Activated T-helper 17 cell treated with anti-CD3 and anti-CD28 coated beads, Interleukin-2, amount 50 U/mL, for 72 hours (primary cell): ENCODE measurements at regions not wholly inside any gene's neighbourhood (a gene's known extent, or its start where the extent isn't known, plus 50 kb on each side); places are given as distances from the start of the nearest gene placed in this dataset.
"Not testable (repeated sequence)": the region's sequence is repeated elsewhere in the genome, so short reads cannot be mapped to it uniquely, and the experiment has no call there.

Experiments
- ATAC-seq: fragments of 150-1000 bp; cut with Tn5 transposase; replicated peaks from 2 replicates; pipeline ENCODE4 v1.10.0; 2021; ENCODE audit warnings: mild to moderate bottlenecking, moderate library complexity
- H3K27ac Mint-ChIP-seq: one replicate; pipeline ENCODE4 v1.8.0; 2022; ENCODE audit warnings: mixed read lengths
- H3K27me3 Mint-ChIP-seq: one replicate; pipeline ENCODE4 v1.8.0; 2022; ENCODE audit warnings: mixed read lengths
- H3K36me3 Mint-ChIP-seq: one replicate; pipeline ENCODE4 v1.8.0; 2022; ENCODE audit warnings: low read depth, mild to moderate bottlenecking, mixed read lengths
- H3K4me1 Mint-ChIP-seq: one replicate; pipeline ENCODE4 v1.8.0; 2022; ENCODE audit warnings: mixed read lengths
- H3K4me3 Mint-ChIP-seq: one replicate; pipeline ENCODE4 v1.8.0; 2022; ENCODE audit warnings: mild to moderate bottlenecking, mixed read lengths
- H3K9me3 Mint-ChIP-seq: one replicate; pipeline ENCODE4 v1.8.0; 2022; ENCODE audit warnings: mixed read lengths

GRCh38 chr18:38241736-38242135, 676.1 kb upstream of the CELF4 start:
- no peak overlapping the region for H3K4me3 Mint-ChIP-seq
- H3K4me1 Mint-ChIP-seq, result no peaks in the 10 kb centered on the region
- peaks cover 21% of the 10 kb centered on the region for H3K9me3 Mint-ChIP-seq
- H3K27me3 Mint-ChIP-seq, result no peaks in the 10 kb centered on the region
- no peak overlapping the region for H3K27ac Mint-ChIP-seq
- H3K36me3 Mint-ChIP-seq, result no peaks in the 10 kb centered on the region
- no peak for ATAC-seq

DNA sequence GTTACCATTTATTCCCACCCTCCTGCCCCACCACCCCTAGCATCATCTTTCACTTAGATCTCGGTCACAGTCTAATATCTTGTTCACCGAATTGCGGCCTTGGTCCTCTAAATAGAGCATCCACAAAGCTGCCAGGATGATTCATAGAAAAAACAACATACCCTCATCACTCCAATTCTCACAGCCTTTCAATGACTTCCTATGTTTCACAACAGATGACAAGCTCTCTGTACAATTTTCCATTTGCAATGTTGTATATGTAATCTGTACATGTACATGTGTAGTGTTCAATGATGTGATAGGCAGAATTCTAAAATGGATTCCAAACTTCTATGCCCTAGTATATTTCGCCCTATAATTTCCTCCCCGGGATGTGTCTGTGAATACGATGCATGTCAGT, 675.6 kb upstream of the CELF4 start:
- Mint-ChIP-seq H3K4me3 (no peak overlapping the region), H3K27ac (no peak overlapping the region), H3K36me3 (no peaks in the 10 kb centered on the region), H3K4me1 (no peaks in the 10 kb centered on the region), H3K9me3 (peaks cover 21% of the 10 kb centered on the region), H3K27me3 (no peaks in the 10 kb centered on the region)
- ATAC-seq, result no peak

- H3K4me3 Mint-ChIP-seq, result no peak overlapping the region
- no peak overlapping the region for H3K27ac Mint-ChIP-seq
- H3K27me3 Mint-ChIP-seq, result no peaks in the 10 kb centered on the region
- H3K36me3 Mint-ChIP-seq, result no peaks in the 10 kb centered on the region
- no peak for ATAC-seq
- no peaks in the 10 kb centered on the region for H3K4me1 Mint-ChIP-seq
- peaks cover 21% of the 10 kb centered on the region for H3K9me3 Mint-ChIP-seq
Measured at GRCh38 chr18:38239606-38240005, 674.0 kb upstream of the CELF4 start.

- Mint-ChIP-seq H3K4me1 (no peaks in the 10 kb centered on the region), H3K27me3 (no peaks in the 10 kb centered on the region), H3K36me3 (no peaks in the 10 kb centered on the region)
Measured at GRCh38 chr18:38237796-38238195, 672.2 kb upstream of the CELF4 start.

DNA sequence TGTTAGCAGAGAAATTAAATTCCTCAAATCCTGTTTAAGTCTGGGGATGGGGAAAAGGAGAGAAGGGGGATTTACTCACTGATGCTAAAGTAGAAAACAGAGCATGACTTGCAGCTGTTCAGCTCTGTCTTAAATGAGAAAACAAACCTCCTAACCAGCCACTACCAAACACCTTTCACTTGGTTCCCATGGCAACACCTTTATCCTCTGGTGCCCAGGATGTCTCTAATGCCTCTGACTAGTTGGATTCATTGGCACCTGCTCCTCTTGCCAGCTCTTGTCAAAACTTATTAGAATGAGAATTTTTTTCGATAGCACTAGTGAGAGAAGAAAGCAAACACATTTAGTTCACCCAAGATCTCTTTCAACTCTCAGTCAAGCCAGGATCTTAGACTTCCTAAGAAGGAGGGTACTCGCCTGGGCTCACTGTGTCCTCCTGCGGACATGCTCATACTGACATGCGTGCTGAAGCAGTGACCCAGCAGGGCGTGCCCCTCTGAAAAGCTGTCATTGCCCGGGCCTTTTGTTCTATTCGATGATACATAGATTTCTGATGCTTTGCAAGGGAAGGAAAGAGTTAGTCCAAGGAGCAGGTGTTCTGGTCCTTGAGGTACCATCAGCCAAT, 656.0 kb upstream of the CELF4 start:
- H3K9me3 Mint-ChIP-seq, result peaks cover 4% of the 10 kb centered on the region
- no peak for ATAC-seq
- no peaks in the 10 kb centered on the region for H3K36me3 Mint-ChIP-seq
- no peaks in the 10 kb centered on the region for H3K4me1 Mint-ChIP-seq
- H3K4me3 Mint-ChIP-seq, result no peak overlapping the region
- H3K27me3 Mint-ChIP-seq, result no peaks in the 10 kb centered on the region
- H3K27ac Mint-ChIP-seq, result no peak overlapping the region

More at GRCh38 chr18:38237796-38238195, 672.2 kb upstream of the CELF4 start:
- no peak for ATAC-seq
- Mint-ChIP-seq H3K4me3 (no peak overlapping the region), H3K27ac (no peak overlapping the region), H3K9me3 (peaks cover 22% of the 10 kb centered on the region)

DNA sequence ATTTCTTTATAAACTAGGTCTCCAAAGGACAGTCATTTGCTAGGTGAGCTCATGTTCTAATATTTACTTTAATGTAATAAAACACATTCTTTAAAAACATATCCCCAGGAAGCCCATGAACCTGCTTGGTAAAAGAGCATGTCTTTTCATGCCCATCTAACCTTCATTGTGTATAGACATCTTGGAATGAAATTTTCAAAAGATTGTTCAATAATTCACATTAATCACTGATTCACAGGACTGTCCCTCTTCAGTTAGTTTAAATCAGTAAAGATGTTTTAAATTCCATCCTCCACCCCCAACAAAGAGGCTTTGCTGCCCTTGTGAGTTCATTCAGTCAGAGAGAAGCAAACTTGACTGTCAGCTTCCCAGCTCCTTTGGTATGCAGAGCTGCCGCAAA, 633.4 kb upstream of the CELF4 start:
- H3K9me3 Mint-ChIP-seq, result no peaks in the 10 kb centered on the region
- H3K27me3 Mint-ChIP-seq, result no peaks in the 10 kb centered on the region
- no peak overlapping the region for H3K4me3 Mint-ChIP-seq
- ATAC-seq, result no peak
- H3K4me1 Mint-ChIP-seq, result no peaks in the 10 kb centered on the region
- H3K36me3 Mint-ChIP-seq, result no peaks in the 10 kb centered on the region
- H3K27ac Mint-ChIP-seq, result no peak overlapping the region

DNA sequence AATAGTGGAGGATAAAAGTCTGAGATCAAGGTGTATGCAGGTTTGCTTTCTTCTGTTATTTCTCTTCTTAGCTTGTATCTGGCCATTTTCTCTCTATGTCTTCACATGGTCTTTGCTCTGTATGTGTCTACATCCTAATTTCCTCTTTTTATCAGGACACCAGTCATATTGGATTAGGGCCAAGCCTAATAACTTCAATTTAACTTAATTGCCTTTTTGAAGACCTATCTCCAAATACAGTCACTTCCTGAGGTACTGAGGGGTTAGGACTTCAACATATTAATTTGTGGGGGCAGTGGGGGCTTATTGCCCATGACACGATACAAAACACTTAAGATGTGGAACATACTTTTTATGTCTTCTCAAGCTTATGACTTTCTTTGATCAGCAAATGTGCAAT, 632.9 kb upstream of the CELF4 start:
- H3K27me3 Mint-ChIP-seq, result no peaks in the 10 kb centered on the region
- no peak for ATAC-seq
- H3K4me3 Mint-ChIP-seq, result no peak overlapping the region
- no peaks in the 10 kb centered on the region for H3K36me3 Mint-ChIP-seq
- H3K27ac Mint-ChIP-seq, result no peak overlapping the region
- H3K9me3 Mint-ChIP-seq, result peaks cover 2% of the 10 kb centered on the region
- H3K4me1 Mint-ChIP-seq, result no peaks in the 10 kb centered on the region

- Mint-ChIP-seq H3K27ac (no peak overlapping the region), H3K36me3 (no peaks in the 10 kb centered on the region), H3K27me3 (no peaks in the 10 kb centered on the region), H3K4me3 (no peak overlapping the region), H3K9me3 (peaks cover 18% of the 10 kb centered on the region), H3K4me1 (no peaks in the 10 kb centered on the region)
- no peak for ATAC-seq
Measured at GRCh38 chr18:38186491-38186890, 620.9 kb upstream of the CELF4 start.

- ATAC-seq, result no peak
- H3K27ac Mint-ChIP-seq, result no peak overlapping the region
- peaks cover 14% of the 10 kb centered on the region for H3K9me3 Mint-ChIP-seq
- H3K36me3 Mint-ChIP-seq, result no peaks in the 10 kb centered on the region
- H3K4me3 Mint-ChIP-seq, result no peak overlapping the region
- H3K27me3 Mint-ChIP-seq, result no peaks in the 10 kb centered on the region
- H3K4me1 Mint-ChIP-seq, result no peaks in the 10 kb centered on the region
Measured at GRCh38 chr18:38174594-38174993, 609.0 kb upstream of the CELF4 start.

DNA sequence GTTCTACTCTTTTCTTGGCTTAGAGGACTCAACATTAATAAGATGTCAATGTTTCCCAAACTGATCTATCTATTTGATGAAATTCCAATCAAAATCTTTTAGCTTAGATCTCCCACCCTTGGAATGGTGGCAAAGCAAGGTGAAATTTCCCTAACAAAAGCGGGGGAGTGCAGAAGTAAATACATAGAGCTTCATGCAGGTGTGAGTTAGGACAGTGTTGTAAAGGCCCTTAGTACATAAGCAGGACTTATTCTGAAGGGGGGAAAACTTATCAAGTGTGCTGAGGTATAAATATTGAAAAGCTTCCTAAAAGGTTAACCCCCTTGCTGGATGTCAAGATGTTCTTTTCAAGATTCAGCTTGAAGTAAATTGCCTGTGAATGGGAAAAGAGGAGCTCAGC, 608.6 kb upstream of the CELF4 start:
- H3K36me3 Mint-ChIP-seq, result no peaks in the 10 kb centered on the region
- H3K9me3 Mint-ChIP-seq, result peaks cover 11% of the 10 kb centered on the region
- no peaks in the 10 kb centered on the region for H3K4me1 Mint-ChIP-seq
- no peaks in the 10 kb centered on the region for H3K27me3 Mint-ChIP-seq
- H3K27ac Mint-ChIP-seq, result no peak overlapping the region
- no peak overlapping the region for H3K4me3 Mint-ChIP-seq
- ATAC-seq, result no peak

DNA sequence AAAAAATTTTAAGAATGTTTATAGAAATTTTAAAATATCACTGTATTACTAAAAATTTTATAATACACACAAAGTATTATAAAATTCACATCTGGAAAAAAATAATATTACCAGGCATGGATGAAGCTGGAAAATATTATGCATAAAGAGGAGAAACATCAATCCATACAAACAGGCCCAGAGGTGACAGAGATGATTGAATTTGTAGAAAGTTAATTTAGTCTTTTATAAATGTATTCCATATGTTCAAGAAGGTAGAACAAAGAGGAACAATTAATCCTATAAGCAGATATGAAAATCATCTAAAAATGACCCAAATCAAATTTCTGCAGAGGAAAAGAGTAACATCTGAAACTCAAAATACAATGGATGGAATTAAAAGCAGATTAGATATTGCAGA, 605.2 kb upstream of the CELF4 start:
- H3K9me3 Mint-ChIP-seq, result peaks cover 7% of the 10 kb centered on the region
- H3K27me3 Mint-ChIP-seq, result no peaks in the 10 kb centered on the region
- H3K4me1 Mint-ChIP-seq, result no peaks in the 10 kb centered on the region
- H3K36me3 Mint-ChIP-seq, result no peaks in the 10 kb centered on the region
- no peak for ATAC-seq
- no peak overlapping the region for H3K27ac Mint-ChIP-seq
- no peak overlapping the region for H3K4me3 Mint-ChIP-seq

DNA sequence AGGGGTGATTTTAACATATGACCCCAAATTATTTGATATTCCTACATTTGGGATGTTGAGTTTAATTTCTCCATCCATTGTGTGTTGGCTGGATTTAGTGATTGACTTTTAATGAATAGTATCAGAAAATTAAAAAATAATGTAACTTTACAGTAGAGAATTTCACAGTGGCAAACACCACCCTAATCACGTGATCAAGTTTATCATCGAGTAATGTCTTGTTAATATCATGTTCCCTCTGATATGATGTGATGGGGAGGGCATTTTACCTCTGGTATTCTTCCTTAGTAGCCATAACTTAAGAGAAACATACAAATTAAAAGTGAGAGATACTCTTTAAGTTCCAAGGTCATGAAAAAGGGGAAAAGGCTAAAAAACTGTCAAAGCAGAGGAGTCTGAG, 602.0 kb upstream of the CELF4 start:
- H3K9me3 Mint-ChIP-seq, result no peaks in the 10 kb centered on the region
- H3K36me3 Mint-ChIP-seq, result no peaks in the 10 kb centered on the region
- no peak overlapping the region for H3K27ac Mint-ChIP-seq
- H3K4me1 Mint-ChIP-seq, result no peaks in the 10 kb centered on the region
- no peak overlapping the region for H3K4me3 Mint-ChIP-seq
- no peak for ATAC-seq
- no peaks in the 10 kb centered on the region for H3K27me3 Mint-ChIP-seq

GRCh38 chr18:38153116-38153515, 587.5 kb upstream of the CELF4 start:
- H3K9me3 Mint-ChIP-seq, result peaks cover 24% of the 10 kb centered on the region
- not testable (repeated sequence) for H3K4me3 Mint-ChIP-seq, H3K27me3 Mint-ChIP-seq, H3K27ac Mint-ChIP-seq, H3K4me1 Mint-ChIP-seq, ATAC-seq, H3K36me3 Mint-ChIP-seq

- Mint-ChIP-seq H3K4me1 (no peaks in the 10 kb centered on the region), H3K27me3 (no peaks in the 10 kb centered on the region), H3K9me3 (peaks cover 8% of the 10 kb centered on the region), H3K36me3 (no peaks in the 10 kb centered on the region), H3K4me3 (no peak overlapping the region), H3K27ac (no peak overlapping the region)
- ATAC-seq, result no peak
Measured at GRCh38 chr18:38116716-38117115, 551.1 kb upstream of the CELF4 start.

- Mint-ChIP-seq H3K4me1 (no peaks in the 10 kb centered on the region), H3K36me3 (no peaks in the 10 kb centered on the region), H3K27ac (no peak overlapping the region), H3K27me3 (no peaks in the 10 kb centered on the region), H3K4me3 (no peak overlapping the region), H3K9me3 (peaks cover 8% of the 10 kb centered on the region)
- ATAC-seq, result no peak
Measured at GRCh38 chr18:38115201-38115600, 549.6 kb upstream of the CELF4 start.

- Mint-ChIP-seq H3K4me1 (no peaks in the 10 kb centered on the region), H3K27ac (no peak overlapping the region), H3K4me3 (no peak overlapping the region), H3K9me3 (peaks cover 14% of the 10 kb centered on the region), H3K36me3 (no peaks in the 10 kb centered on the region), H3K27me3 (no peaks in the 10 kb centered on the region)
- ATAC-seq, result no peak
Measured at GRCh38 chr18:38087538-38087937, 521.9 kb upstream of the CELF4 start.
